Cardiac muscle cell (in vitro differentiated cells and primary cell): ENCODE measurements at regions not wholly inside any gene's neighbourhood (a gene's known extent, or its start where the extent isn't known, plus 50 kb on each side); places are given as distances from the start of the nearest gene placed in this dataset.

ENCODE experiments used
- DNase-seq, 2 donors: peaks; one replicate each; pipeline versions ENCODE4 v3.0.0 to v3.0.0-alpha.2; 2010 to 2017; ENCODE audit warnings: low read depth in 1 of 2, low spot score in 1 of 2
- H3K27ac ChIP-seq: fragments of 200-600 bp; sonication (generic); 2 replicates; pipeline ENCODE4 v1.5.1; 2016
- H3K27me3 ChIP-seq: fragments of 200-600 bp; sonication (generic); 2 replicates; pipeline ENCODE4 v1.6.0; 2016; ENCODE audit warnings: control low read depth
- H3K36me3 ChIP-seq: fragments of 200-600 bp; sonication (generic); 2 replicates; pipeline ENCODE4 v1.5.1; 2016; ENCODE audit warnings: control low read depth
- H3K4me1 ChIP-seq: fragments of 200-600 bp; sonication (generic); 2 replicates; pipeline ENCODE4 v1.8.1; 2017; ENCODE audit warnings: low read depth, mild to moderate bottlenecking, mixed run types
- H3K4me3 ChIP-seq: fragments of 200-600 bp; sonication (generic); 2 replicates; pipeline ENCODE4 v1.5.1; 2016; ENCODE audit warnings: mild to moderate bottlenecking
- H3K9me3 ChIP-seq: fragments of 200-600 bp; sonication (generic); 2 replicates; pipeline ENCODE4 v1.5.1; 2017; ENCODE audit warnings: low read depth, mild to moderate bottlenecking, control low read depth
- TF ChIP-seq, protein P1 (sequence below): IDR thresholded peaks from 2 replicates; pipeline ENCODE4 v1.5.1; 2012; ENCODE audit warnings: low read depth, mild to moderate bottlenecking, low read length

DNA sequence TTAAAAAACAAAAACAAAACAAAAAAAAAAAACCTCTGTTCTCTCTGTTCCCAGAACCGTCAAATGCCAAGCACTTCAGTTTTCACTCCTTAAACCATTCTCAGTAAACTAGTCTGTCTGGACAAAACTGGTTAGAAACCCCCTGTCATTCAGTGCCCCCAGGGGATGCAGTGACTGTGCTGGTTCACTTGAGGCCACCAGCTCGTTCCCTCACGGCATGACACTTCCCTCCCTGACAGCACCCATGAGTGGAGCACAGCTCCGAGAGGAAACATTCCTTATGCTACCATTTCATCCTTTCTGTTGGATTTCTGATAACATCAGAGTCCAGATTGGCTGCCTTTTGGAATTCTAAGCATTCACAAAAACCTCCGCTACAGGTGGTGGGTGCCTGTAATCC, 244.0 kb upstream of the TPM1 start:
- no peaks in the 10 kb centered on the region for H3K9me3 ChIP-seq
- no peaks in the 10 kb centered on the region for H3K27me3 ChIP-seq
- DNase-seq: no peak
- no peak overlapping the region for H3K4me3 ChIP-seq
- TF ChIP-seq, protein P1, sequence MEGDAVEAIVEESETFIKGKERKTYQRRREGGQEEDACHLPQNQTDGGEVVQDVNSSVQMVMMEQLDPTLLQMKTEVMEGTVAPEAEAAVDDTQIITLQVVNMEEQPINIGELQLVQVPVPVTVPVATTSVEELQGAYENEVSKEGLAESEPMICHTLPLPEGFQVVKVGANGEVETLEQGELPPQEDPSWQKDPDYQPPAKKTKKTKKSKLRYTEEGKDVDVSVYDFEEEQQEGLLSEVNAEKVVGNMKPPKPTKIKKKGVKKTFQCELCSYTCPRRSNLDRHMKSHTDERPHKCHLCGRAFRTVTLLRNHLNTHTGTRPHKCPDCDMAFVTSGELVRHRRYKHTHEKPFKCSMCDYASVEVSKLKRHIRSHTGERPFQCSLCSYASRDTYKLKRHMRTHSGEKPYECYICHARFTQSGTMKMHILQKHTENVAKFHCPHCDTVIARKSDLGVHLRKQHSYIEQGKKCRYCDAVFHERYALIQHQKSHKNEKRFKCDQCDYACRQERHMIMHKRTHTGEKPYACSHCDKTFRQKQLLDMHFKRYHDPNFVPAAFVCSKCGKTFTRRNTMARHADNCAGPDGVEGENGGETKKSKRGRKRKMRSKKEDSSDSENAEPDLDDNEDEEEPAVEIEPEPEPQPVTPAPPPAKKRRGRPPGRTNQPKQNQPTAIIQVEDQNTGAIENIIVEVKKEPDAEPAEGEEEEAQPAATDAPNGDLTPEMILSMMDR: no peak
- H3K4me1 ChIP-seq: peaks cover 35% of the 10 kb centered on the region
- H3K27ac ChIP-seq: no peak overlapping the region
- no peaks in the 10 kb centered on the region for H3K36me3 ChIP-seq

DNA sequence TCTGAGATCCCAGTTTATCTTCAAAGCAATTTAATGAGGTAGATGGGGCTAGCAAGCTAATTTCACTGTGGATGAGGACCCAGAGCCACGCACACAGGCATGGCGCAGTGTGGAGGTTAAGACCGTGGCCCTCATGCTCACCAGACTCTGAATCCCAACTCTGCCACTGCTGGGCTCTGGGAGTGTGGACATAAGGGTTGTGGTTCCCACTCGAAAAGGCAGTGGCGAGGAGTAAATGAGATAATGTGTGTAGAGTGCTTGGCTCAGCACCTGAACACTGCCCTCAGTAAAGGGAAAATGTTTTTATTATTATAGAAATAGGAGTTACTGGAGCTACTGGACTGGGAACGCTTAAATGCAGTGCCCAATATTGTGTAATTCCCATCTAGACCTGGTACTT, 243.5 kb upstream of the TPM1 start:
- TF ChIP-seq, protein P1: no peak
- no peaks in the 10 kb centered on the region for H3K9me3 ChIP-seq
- H3K4me1 ChIP-seq: peaks cover 32% of the 10 kb centered on the region
- no peaks in the 10 kb centered on the region for H3K36me3 ChIP-seq
- H3K27me3 ChIP-seq: no peaks in the 10 kb centered on the region
- no peak overlapping the region for H3K4me3 ChIP-seq
- DNase-seq: no peak
- no peak overlapping the region for H3K27ac ChIP-seq

DNA sequence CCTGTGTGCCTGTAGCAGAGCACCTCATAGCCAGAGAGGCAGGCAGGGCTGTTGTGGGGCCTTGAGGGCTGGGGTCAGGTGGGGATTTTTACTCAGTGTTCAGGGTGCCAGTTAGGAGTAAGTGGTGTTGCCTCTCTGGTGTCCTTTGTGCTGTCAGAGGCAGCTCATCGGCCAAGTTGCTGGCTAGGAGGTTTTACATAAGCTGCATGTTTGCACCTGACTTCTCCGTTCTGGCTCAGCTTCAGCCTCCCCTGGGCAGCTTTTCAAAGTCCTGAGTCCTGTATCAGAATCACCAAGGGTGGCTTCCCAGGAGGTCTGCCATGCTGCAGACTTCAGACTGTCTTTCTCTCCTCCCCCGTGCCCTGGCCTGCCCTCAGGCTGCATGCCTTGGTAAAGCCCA, 242.6 kb upstream of the TPM1 start:
- TF ChIP-seq, protein P1: no peak
- Histone ChIP-seq H3K27me3 (no peaks in the 10 kb centered on the region), H3K4me3 (no peak overlapping the region), H3K4me1 (peaks cover 23% of the 10 kb centered on the region), H3K9me3 (no peaks in the 10 kb centered on the region), H3K36me3 (no peaks in the 10 kb centered on the region), H3K27ac (no peak overlapping the region)
- DNase-seq: peak in 1 of 2 donors; percentile 56

DNA sequence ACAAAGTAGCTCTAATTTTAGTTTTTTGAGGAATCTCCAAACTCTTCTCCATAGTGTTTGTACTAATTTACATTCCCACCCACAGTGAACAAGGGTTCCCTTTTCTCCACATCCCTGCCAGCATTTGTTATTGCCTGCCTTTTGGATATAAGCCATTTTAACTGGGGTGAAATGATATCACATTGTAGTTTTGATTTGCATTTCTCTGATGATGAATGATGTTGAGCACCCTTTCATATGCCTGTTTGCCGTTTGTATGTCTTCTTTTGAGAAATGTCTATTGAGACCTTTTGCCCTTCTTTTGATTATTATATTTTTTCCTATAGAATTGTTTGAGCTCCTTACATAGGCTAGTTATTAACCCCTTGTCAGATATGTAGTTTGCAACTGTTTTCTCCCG, 239.9 kb upstream of the TPM1 start:
- no peak overlapping the region for H3K27ac ChIP-seq
- DNase-seq: no peak
- H3K9me3 ChIP-seq: no peaks in the 10 kb centered on the region
- H3K27me3 ChIP-seq: no peaks in the 10 kb centered on the region
- no peak overlapping the region for H3K4me3 ChIP-seq
- TF ChIP-seq, protein P1: no peak
- no peaks in the 10 kb centered on the region for H3K36me3 ChIP-seq
- peaks cover 6% of the 10 kb centered on the region for H3K4me1 ChIP-seq

DNA sequence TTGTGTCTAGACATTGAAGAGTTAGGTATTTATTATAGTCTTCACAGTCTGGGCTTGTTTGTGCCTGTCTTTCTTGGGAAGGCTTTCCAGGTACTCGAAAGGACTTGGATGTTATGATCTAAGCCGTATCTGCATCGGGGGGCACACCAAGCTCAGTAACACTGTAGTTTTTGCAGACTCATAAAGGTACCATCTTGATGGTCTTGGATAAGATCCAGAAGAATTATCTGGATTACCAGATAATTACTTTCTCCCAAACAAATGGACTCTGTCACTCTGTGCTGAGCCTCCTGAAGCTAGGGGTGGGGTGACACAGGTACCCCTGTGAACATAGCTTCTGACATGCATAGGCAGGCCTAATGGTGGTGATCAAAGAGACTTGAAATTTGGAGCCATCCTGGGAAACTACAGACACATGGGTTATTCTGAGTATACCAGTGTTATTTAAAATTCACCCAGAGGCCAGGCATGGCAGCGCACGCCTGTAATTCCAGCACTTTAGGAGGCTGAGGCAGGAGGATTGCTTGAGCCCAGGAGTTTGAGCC, 238.6 kb upstream of the TPM1 start:
- Histone ChIP-seq H3K9me3 (no peaks in the 10 kb centered on the region), H3K27me3 (no peaks in the 10 kb centered on the region), H3K27ac (no peak overlapping the region), H3K4me1 (peaks cover 9% of the 10 kb centered on the region), H3K4me3 (no peak overlapping the region), H3K36me3 (no peaks in the 10 kb centered on the region)
- DNase-seq: no peak
- TF ChIP-seq, protein P1: no peak

DNA sequence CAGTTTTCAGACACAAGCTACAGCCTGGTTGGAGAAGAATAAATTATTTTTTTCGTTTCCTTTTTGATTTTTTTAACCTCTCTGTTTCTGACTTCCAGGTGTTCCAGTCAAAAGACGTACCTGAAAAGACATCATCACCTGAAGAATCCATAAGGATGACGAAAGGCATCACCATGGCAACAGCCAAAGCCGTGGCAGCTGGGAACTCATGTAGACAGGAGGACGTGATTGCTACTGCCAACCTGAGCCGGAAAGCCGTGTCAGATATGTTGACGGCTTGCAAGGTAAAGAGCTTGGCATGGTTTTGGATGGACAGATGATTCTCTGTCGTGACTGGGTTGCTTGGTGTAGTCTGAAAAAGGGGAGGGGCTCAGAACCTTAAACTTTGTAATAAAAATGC, 237.0 kb upstream of the TPM1 start:
- H3K4me3 ChIP-seq: no peak overlapping the region
- peaks cover 20% of the 10 kb centered on the region for H3K4me1 ChIP-seq
- no peaks in the 10 kb centered on the region for H3K9me3 ChIP-seq
- no peaks in the 10 kb centered on the region for H3K27me3 ChIP-seq
- H3K36me3 ChIP-seq: no peaks in the 10 kb centered on the region
- H3K27ac ChIP-seq: no peak overlapping the region
- no peak for DNase-seq
- TF ChIP-seq, protein P1: no peak
